C4-2B (cell line): ENCODE measurements at regions not wholly inside any gene's neighbourhood (a gene's known extent, or its start where the extent isn't known, plus 50 kb on each side); places are given as distances from the start of the nearest gene placed in this dataset.
A peak's percentile ranks its signal among the peaks of the same experiment; 100 is the strongest.

ENCODE experiments used
- H3K27ac ChIP-seq: fragments of 450-650 bp; 2 replicates; pipeline ENCODE4 v1.5.1; 2017
- CTCF ChIP-seq: fragments of 450-650 bp; conservative IDR thresholded peaks from 2 replicates; pipeline ENCODE4 v1.5.1; 2017; ENCODE audit warnings: mild to moderate bottlenecking
- ZFX ChIP-seq: fragments of 450-650 bp; IDR thresholded peaks from 2 replicates; pipeline ENCODE4 v1.6.1; 2017

GRCh38 chr1:62917314-62917713 lies 133.4 kb downstream of the ATG4C start:
- TF ChIP-seq CTCF (no peak), ZFX (no peak)
- H3K27ac ChIP-seq, result no peak overlapping the region

- TF ChIP-seq CTCF (no peak), ZFX (no peak)
- no peak overlapping the region for H3K27ac ChIP-seq
Measured at GRCh38 chr1:62917805-62918204, 133.9 kb downstream of the ATG4C start.

- TF ChIP-seq CTCF (no peak), ZFX (no peak)
- no peak overlapping the region for H3K27ac ChIP-seq
Measured at GRCh38 chr1:62918700-62919099, 134.8 kb downstream of the ATG4C start.

GRCh38 chr1:62922006-62922405 lies 138.1 kb downstream of the ATG4C start:
- TF ChIP-seq CTCF (no peak), ZFX (no peak)
- H3K27ac ChIP-seq, result no peak overlapping the region

- no peak for TF ChIP-seq ZFX
- TF ChIP-seq CTCF, result no peak
- H3K27ac ChIP-seq, result no peak overlapping the region
Measured at GRCh38 chr1:62924983-62925790, 141.3 kb downstream of the ATG4C start.

GRCh38 chr1:62926681-62927252 lies 142.8 kb downstream of the ATG4C start:
- H3K27ac ChIP-seq, result no peak overlapping the region
- TF ChIP-seq CTCF (peak; percentile 29), ZFX (no peak)

- no peak overlapping the region for H3K27ac ChIP-seq
- TF ChIP-seq ZFX (no peak), CTCF (no peak)
Measured at GRCh38 chr1:62928885-62929284, 145.0 kb downstream of the ATG4C start.
